Calu3 (cell line): ENCODE measurements at regions not wholly inside any gene's neighbourhood (a gene's known extent, or its start where the extent isn't known, plus 50 kb on each side); places are given as distances from the start of the nearest gene placed in this dataset.

ENCODE experiments used
- BruUV-seq: library from RNA; stranded (reverse); fragments of 400-500 nt; replicated peaks from 2 replicates; lab custom pipeline; 2021; lab: Mats Ljungman, UMichigan
- CTCF ChIA-PET: fragments of 300-600 bp; sonication (Branson Sonifier 250); formaldehyde crosslinking; loops from one replicate; lab custom pipeline; 2022; ENCODE audit warnings: antibody characterized with exemption; lab: Charles Lee
- DNase-seq: peaks from one replicate; pipeline ENCODE4 v3.0.0; 2022
- H3K27ac Mint-ChIP-seq: one replicate; pipeline ENCODE4 v1.8.0; 2022; ENCODE audit warnings: mixed read lengths; ENCODE audit not compliant: unreplicated experiment
- H3K27me3 Mint-ChIP-seq: one replicate; pipeline ENCODE4 v1.8.0; 2022; ENCODE audit warnings: mixed read lengths; ENCODE audit not compliant: unreplicated experiment
- H3K36me3 Mint-ChIP-seq: one replicate; pipeline ENCODE4 v1.8.0; 2022; ENCODE audit warnings: mild to moderate bottlenecking, moderate library complexity, mixed read lengths; ENCODE audit not compliant: insufficient read depth, unreplicated experiment
- H3K4me1 Mint-ChIP-seq: one replicate; pipeline ENCODE4 v1.8.0; 2022; ENCODE audit warnings: mild to moderate bottlenecking, low read depth, mixed read lengths; ENCODE audit not compliant: unreplicated experiment
- H3K4me3 Mint-ChIP-seq: one replicate; pipeline ENCODE4 v1.8.0; 2022; ENCODE audit warnings: mild to moderate bottlenecking, low read depth, moderate library complexity, mixed read lengths; ENCODE audit not compliant: unreplicated experiment
- H3K9me3 Mint-ChIP-seq: one replicate; pipeline ENCODE4 v1.8.0; 2022; ENCODE audit warnings: low read depth, mixed read lengths; ENCODE audit not compliant: unreplicated experiment
- CTCF ChIP-seq: fragments of 200-600 bp; IDR thresholded peaks from one replicate; pipeline ENCODE4 v1.8.0; 2022; ENCODE audit warnings: antibody characterized with exemption; ENCODE audit not compliant: unreplicated experiment
- intact Hi-C: fragments of 100-400 bp; cut with micrococcal nuclease; formaldehyde crosslinking; loops from one replicate; pipeline ENCODE4 v1.10.0; 2022; ENCODE audit not compliant: unreplicated experiment

- Mint-ChIP-seq H3K27me3 (no peaks in the 10 kb centered on the region), H3K4me3 (no peak overlapping the region), H3K9me3 (peaks cover 5% of the 10 kb centered on the region), H3K27ac (no peak overlapping the region), H3K36me3 (no peaks in the 10 kb centered on the region), H3K4me1 (no peaks in the 10 kb centered on the region)
- TF ChIP-seq CTCF: no peak
- intact Hi-C loops: no loop called here
- DNase-seq: no peak
- no TSS peak for BruUV-seq
- CTCF ChIA-PET: no interaction called here
These were observed 260.3 kb downstream of the VRK1 start for GRCh38 chr14:97057238-97058073.

DNA sequence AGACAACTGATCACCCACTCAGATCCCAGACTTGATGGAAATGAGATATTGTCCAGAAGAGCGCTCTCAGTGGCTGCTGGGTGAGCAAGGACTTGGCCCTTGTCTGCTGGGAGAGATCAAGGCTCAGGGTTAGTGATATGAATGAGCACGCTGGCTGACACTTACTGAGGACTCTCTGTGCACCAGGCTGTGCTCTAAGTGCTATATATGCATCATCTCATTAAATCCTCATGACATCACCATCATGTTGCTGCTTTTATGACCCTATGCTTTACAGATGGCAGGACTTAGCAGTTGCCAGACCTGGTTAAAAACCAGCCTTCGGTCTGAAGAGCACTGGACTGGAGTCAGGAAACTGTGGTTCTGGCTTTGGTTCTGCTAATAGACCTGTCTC lies 260.9 kb downstream of the VRK1 start:
- no peak overlapping the region for H3K4me3 Mint-ChIP-seq
- peaks cover 5% of the 10 kb centered on the region for H3K9me3 Mint-ChIP-seq
- CTCF ChIA-PET: no interaction called here
- intact Hi-C loops: no loop called here
- H3K27me3 Mint-ChIP-seq: no peaks in the 10 kb centered on the region
- no peak overlapping the region for H3K27ac Mint-ChIP-seq
- H3K4me1 Mint-ChIP-seq: no peaks in the 10 kb centered on the region
- no peaks in the 10 kb centered on the region for H3K36me3 Mint-ChIP-seq
- DNase-seq: no peak
- BruUV-seq: no TSS peak
- TF ChIP-seq CTCF: no peak

DNA sequence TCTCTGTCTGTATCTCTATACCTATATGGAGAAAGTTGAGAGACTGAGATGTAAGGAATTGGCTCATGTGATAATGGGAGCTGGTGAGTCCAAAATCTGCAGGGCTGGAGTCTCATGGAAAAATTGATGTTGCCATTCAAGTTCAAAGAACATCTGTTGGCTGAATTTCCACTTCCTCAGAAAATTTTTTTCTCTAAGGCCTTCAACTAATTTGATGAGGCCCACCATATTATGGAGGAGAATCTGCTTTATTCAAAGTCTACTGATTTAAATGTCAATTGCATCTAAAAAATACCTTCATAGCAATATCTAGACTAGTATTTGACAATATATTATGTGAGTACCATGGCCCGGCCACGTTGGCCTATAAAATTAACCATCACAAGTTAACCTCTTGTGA lies 261.4 kb downstream of the VRK1 start:
- H3K36me3 Mint-ChIP-seq: no peaks in the 10 kb centered on the region
- no peaks in the 10 kb centered on the region for H3K27me3 Mint-ChIP-seq
- peaks cover 5% of the 10 kb centered on the region for H3K9me3 Mint-ChIP-seq

DNA sequence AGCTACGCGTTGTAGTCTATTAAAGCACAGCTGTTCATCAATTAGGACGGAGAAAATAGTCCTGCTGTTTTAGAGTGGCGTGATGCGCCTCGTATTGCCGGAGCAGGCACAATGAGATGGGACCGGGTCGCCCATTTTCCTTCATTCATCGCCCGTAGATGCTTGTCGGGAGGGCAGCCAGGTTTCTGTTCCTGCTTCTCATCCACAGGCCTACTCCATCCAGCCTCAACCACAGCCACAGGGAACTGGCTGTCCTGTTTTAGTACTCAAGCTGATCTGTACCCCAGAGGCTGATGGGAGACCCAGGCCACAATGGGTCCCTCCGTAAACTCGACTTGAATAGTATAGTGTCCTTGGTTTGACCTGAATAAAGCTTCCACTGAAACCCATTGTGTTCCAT lies 264.0 kb downstream of the VRK1 start:
- CTCF ChIA-PET: no interaction called here
- Mint-ChIP-seq H3K9me3 (peaks cover 5% of the 10 kb centered on the region), H3K27ac (no peak overlapping the region), H3K27me3 (peaks cover 19% of the 10 kb centered on the region), H3K4me1 (no peaks in the 10 kb centered on the region), H3K4me3 (no peak overlapping the region), H3K36me3 (no peaks in the 10 kb centered on the region)
- DNase-seq: no peak
- no TSS peak for BruUV-seq
- TF ChIP-seq CTCF: no peak
- intact Hi-C loops: no loop called here

More for the DNA sequence above, 261.4 kb downstream of the VRK1 start:
- no TSS peak for BruUV-seq
- no peak for DNase-seq
- no peak for TF ChIP-seq CTCF
- Mint-ChIP-seq H3K4me3 (no peak overlapping the region), H3K4me1 (no peaks in the 10 kb centered on the region), H3K27ac (no peak overlapping the region)
- CTCF ChIA-PET: no interaction called here
- intact Hi-C loops: no loop called here
